HEK293 (cell line): ENCODE measurements at regions not wholly inside any gene's neighbourhood (a gene's known extent, or its start where the extent isn't known, plus 50 kb on each side); places are given as distances from the start of the nearest gene placed in this dataset.

Experiments
- CTCF ChIA-PET: fragments of 350-600 bp; formaldehyde crosslinking; extraction: SDS; loops from one replicate; lab custom pipeline; 2021; ENCODE audit warnings: antibody characterized with exemption; lab: Yijun Ruan, JAX
- POLR2A ChIA-PET: fragments of 300-600 bp; formaldehyde crosslinking; extraction: SDS; loops from one replicate; lab custom pipeline; 2020; ENCODE audit warnings: antibody characterized with exemption, inconsistent platforms; lab: Yijun Ruan, JAX
- H3K27ac ChIP-seq: fragments of 200-500 bp; sonication (Bioruptor generic); 2 replicates; pipeline ENCODE4 v1.5.1; 2014; ENCODE audit warnings: low read depth, low read length, control low read depth, inconsistent platforms; ENCODE audit errors: extremely low read depth
- H3K36me3 ChIP-seq, 2 experiments: fragments of 200-500 bp in 1 of 2; sonication (Bioruptor generic) in 1 of 2; 1 replicate in 1 of 2; 2 replicates in 1 of 2; pipeline ENCODE4 v1.5.1; 2014 to 2017; ENCODE audit warnings: inconsistent platforms in 2 of 2, low read length in 2 of 2; ENCODE audit not compliant: control insufficient read depth in 2 of 2, insufficient read depth in 1 of 2
- H3K4me1 ChIP-seq: fragments of 200-500 bp; sonication (Bioruptor generic); 2 replicates; pipeline ENCODE4 v1.5.1; 2014; ENCODE audit warnings: mild to moderate bottlenecking, low read length, inconsistent platforms; ENCODE audit not compliant: control insufficient read depth, insufficient read depth
- H3K4me3 ChIP-seq: 2 replicates; pipeline ENCODE4 v1.5.1; 2011; ENCODE audit warnings: low read depth, mild to moderate bottlenecking, control low read depth, low read length, moderate library complexity
- H3K9me3 ChIP-seq: fragments of 200-500 bp; sonication (Bioruptor generic); 2 replicates; pipeline ENCODE4 v1.5.1; 2014; ENCODE audit warnings: low read depth, low read length, inconsistent platforms; ENCODE audit not compliant: control insufficient read depth, insufficient read depth
- BCL11B ChIP-seq: fragments of 450-650 bp; formaldehyde crosslinking; IDR thresholded peaks from 2 replicates; pipeline ENCODE4 v1.5.1; 2016; ENCODE audit warnings: low read depth, missing biosample characterization, missing genetic modification characterization
- ELK4 ChIP-seq: IDR thresholded peaks from 2 replicates; pipeline ENCODE4 v1.6.1; 2011; ENCODE audit warnings: mild to moderate bottlenecking, low read depth, low read length, borderline replicate concordance
- INSM2 ChIP-seq: fragments of 450-650 bp; formaldehyde crosslinking; IDR thresholded peaks from 2 replicates; pipeline ENCODE4 v1.5.1; 2016; ENCODE audit warnings: missing biosample characterization, missing genetic modification characterization
- KLF10 ChIP-seq: fragments of 450-650 bp; IDR thresholded peaks from 2 replicates; pipeline ENCODE4 v1.5.1; 2018; ENCODE audit warnings: missing biosample characterization, mild to moderate bottlenecking, missing genetic modification characterization
- MYNN ChIP-seq: fragments of 450-650 bp; formaldehyde crosslinking; IDR thresholded peaks from 2 replicates; pipeline ENCODE4 v1.5.1; 2016; ENCODE audit warnings: missing biosample characterization, missing genetic modification characterization, borderline replicate concordance
- YY2 ChIP-seq: fragments of 450-650 bp; formaldehyde crosslinking; IDR thresholded peaks from 2 replicates; pipeline ENCODE4 v1.5.1; 2016; ENCODE audit warnings: missing biosample characterization, missing genetic modification characterization
- ZBTB11 ChIP-seq: fragments of 450-650 bp; formaldehyde crosslinking; conservative IDR thresholded peaks from 2 replicates; pipeline ENCODE4 v1.5.1; 2016; ENCODE audit warnings: low read depth, missing biosample characterization, missing genetic modification characterization
- ZBTB17 ChIP-seq: fragments of 450-650 bp; formaldehyde crosslinking; IDR thresholded peaks from 2 replicates; pipeline ENCODE4 v1.5.1; 2016; ENCODE audit warnings: missing biosample characterization, missing genetic modification characterization
- ZFP69B ChIP-seq: fragments of 450-650 bp; formaldehyde crosslinking; IDR thresholded peaks from 2 replicates; pipeline ENCODE4 v1.5.1; 2016; ENCODE audit warnings: missing biosample characterization, missing genetic modification characterization
- ZNF274 ChIP-seq, 2 experiments: fragments of 200-500 bp in 1 of 2; fragments of 450-650 bp in 1 of 2; sonication (Bioruptor generic) in 1 of 2; formaldehyde crosslinking in 1 of 2; IDR thresholded peaks; 2 replicates each; pipeline versions ENCODE4 v1.5.1 to v1.6.1; 2014 to 2016; ENCODE audit warnings: borderline replicate concordance in 1 of 2, inconsistent platforms in 1 of 2, low read length in 1 of 2, missing biosample characterization in 1 of 2, missing genetic modification characterization in 1 of 2
- ZNF341 ChIP-seq: fragments of 450-650 bp; formaldehyde crosslinking; IDR thresholded peaks from 2 replicates; pipeline ENCODE4; 2016; ENCODE audit warnings: low read depth, missing biosample characterization, missing genetic modification characterization
- ZNF571 ChIP-seq: fragments of 450-650 bp; formaldehyde crosslinking; IDR thresholded peaks from 2 replicates; pipeline ENCODE4 v1.5.0; 2017; ENCODE audit warnings: missing biosample characterization, missing genetic modification characterization

GRCh38 chr20:11053310-11053709, 379.5 kb upstream of the JAG1 start (continued):
- TF ChIP-seq YY2 (tag by site-specific recombination) (no peak), ELK4 (no peak), MYNN (no peak)
- TF ChIP-seq, all 188 proteins: peak for 0

- H3K27ac ChIP-seq: no peak overlapping the region
- no peak for TF ChIP-seq KLF10
- CTCF ChIA-PET: interaction anchor here (0.6 kb wide), 1 partner anchor 843 kb away, joined by 3 read pairs; no protein-coding TSS in a partner anchor
- H3K4me3 ChIP-seq: no peak overlapping the region
- POLR2A ChIA-PET: no interaction called here
- H3K9me3 ChIP-seq: no peaks in the 10 kb centered on the region
- H3K36me3 ChIP-seq: no peaks in the 10 kb centered on the region
- H3K4me1 ChIP-seq: no peaks in the 10 kb centered on the region
Measured at GRCh38 chr20:11054266-11054993, 380.6 kb upstream of the JAG1 start.

- POLR2A ChIA-PET: no interaction called here
Measured at GRCh38 chr20:11056414-11056813, 382.6 kb upstream of the JAG1 start.

More at GRCh38 chr20:11056414-11056813, 382.6 kb upstream of the JAG1 start:
- Histone ChIP-seq H3K27ac (no peak overlapping the region), H3K4me1 (no peaks in the 10 kb centered on the region), H3K9me3 (no peaks in the 10 kb centered on the region), H3K4me3 (no peak overlapping the region), H3K36me3 (no peaks in the 10 kb centered on the region)
- CTCF ChIA-PET: interaction anchor here (0.6 to 0.7 kb wide), 2 partner anchors 29 to 138 kb away, joined by 3 to 4 read pairs; no protein-coding TSS in a partner anchor
- no peak for TF ChIP-seq ZBTB17 (tag by site-specific recombination)
- no peak for TF ChIP-seq BCL11B (tag by site-specific recombination)
- TF ChIP-seq ZNF274 (IDR thresholded peaks at IDR 0.05; ENCODE audit: low read length): no peak
- no peak for TF ChIP-seq ZNF274 (tag by site-specific recombination; IDR thresholded peaks at IDR 0.05; ENCODE audit: borderline replicate concordance)
- TF ChIP-seq ZFP69B (tag by site-specific recombination): no peak
- TF ChIP-seq ZNF571: no peak
- no peak for TF ChIP-seq INSM2 (tag by site-specific recombination)
- no peak for TF ChIP-seq ZNF341
- TF ChIP-seq ZBTB11 (tag by site-specific recombination): no peak
- TF ChIP-seq, all 188 proteins: peak for 0
